Dedifferentiated amniotic fluid mesenchymal stem cell (primary cell): ENCODE measurements at regions not wholly inside any gene's neighbourhood (a gene's known extent, or its start where the extent isn't known, plus 50 kb on each side); places are given as distances from the start of the nearest gene placed in this dataset.

Experiments used
- DNase-seq: peaks from one replicate; pipeline ENCODE4 v3.0.0-alpha.2; 2016; ENCODE audit errors: extremely low spot score

- no peak for DNase-seq
Measured at GRCh38 chr4:188197566-188197965, 58.3 kb downstream of the TRIML1 start.

GRCh38 chr4:188198982-188199792, 59.9 kb downstream of the TRIML1 start:
- no peak for DNase-seq

- peak; percentile 59 for DNase-seq
Measured at GRCh38 chr4:188201851-188202250, 62.6 kb downstream of the TRIML1 start.

- no peak for DNase-seq
Measured at GRCh38 chr4:188206783-188207182, 67.5 kb downstream of the TRIML1 start.

- DNase-seq: no peak
Measured at GRCh38 chr4:188214861-188215260, 75.6 kb downstream of the TRIML1 start.

- no peak for DNase-seq
Measured at GRCh38 chr4:188218392-188218791, 79.2 kb downstream of the TRIML1 start.

GRCh38 chr4:188220006-188220405, 80.8 kb downstream of the TRIML1 start:
- DNase-seq: no peak

GRCh38 chr4:188221090-188221489, 81.8 kb downstream of the TRIML1 start:
- DNase-seq: no peak

GRCh38 chr4:188228279-188228678, 89.0 kb downstream of the TRIML1 start:
- no peak for DNase-seq

GRCh38 chr4:188232428-188232827, 93.2 kb downstream of the TRIML1 start:
- DNase-seq: no peak

GRCh38 chr4:188242041-188242440, 102.8 kb downstream of the TRIML1 start:
- DNase-seq: no peak

- no peak for DNase-seq
Measured at GRCh38 chr4:188245651-188246050, 106.4 kb downstream of the TRIML1 start.

GRCh38 chr4:188246488-188246887, 107.2 kb downstream of the TRIML1 start:
- no peak for DNase-seq

GRCh38 chr4:188254211-188254610, 115.0 kb downstream of the TRIML1 start:
- DNase-seq: no peak

GRCh38 chr4:188262464-188262863, 123.2 kb downstream of the TRIML1 start:
- peak; percentile 86 for DNase-seq

GRCh38 chr4:188263321-188263720, 124.1 kb downstream of the TRIML1 start:
- DNase-seq: no peak

- DNase-seq: no peak
Measured at GRCh38 chr4:188266386-188266785, 127.1 kb downstream of the TRIML1 start.

- DNase-seq: no peak
Measured at GRCh38 chr4:188268131-188268908, 129.1 kb downstream of the TRIML1 start.

GRCh38 chr4:188270273-188271069, 131.2 kb downstream of the TRIML1 start:
- DNase-seq: no peak

- DNase-seq: no peak
Measured at GRCh38 chr4:188275686-188276085, 136.4 kb downstream of the TRIML1 start.

- no peak for DNase-seq
Measured at GRCh38 chr4:188279184-188279583, 139.9 kb downstream of the TRIML1 start.
